OCI-LY7 (cell line): ENCODE measurements at regions not wholly inside any gene's neighbourhood (a gene's known extent, or its start where the extent isn't known, plus 50 kb on each side); places are given as distances from the start of the nearest gene placed in this dataset.

Experiments
- EZH2phosphoT487 ChIP-seq: fragments of 200-600 bp; sonication (generic); IDR thresholded peaks from 2 replicates; pipeline ENCODE4 v1.6.1; 2018; ENCODE audit warnings: low read depth, borderline replicate concordance, mild to moderate bottlenecking, mixed run types, antibody characterized with exemption, low read length, moderate library complexity, mixed read lengths
- TF ChIP-seq, protein P1 (sequence below): fragments of 200-600 bp; sonication (generic); conservative IDR thresholded peaks from 2 replicates; pipeline ENCODE4 v1.5.1; 2014; ENCODE audit warnings: mild to moderate bottlenecking, antibody characterized with exemption, low read length, moderate library complexity, mixed read lengths

DNA sequence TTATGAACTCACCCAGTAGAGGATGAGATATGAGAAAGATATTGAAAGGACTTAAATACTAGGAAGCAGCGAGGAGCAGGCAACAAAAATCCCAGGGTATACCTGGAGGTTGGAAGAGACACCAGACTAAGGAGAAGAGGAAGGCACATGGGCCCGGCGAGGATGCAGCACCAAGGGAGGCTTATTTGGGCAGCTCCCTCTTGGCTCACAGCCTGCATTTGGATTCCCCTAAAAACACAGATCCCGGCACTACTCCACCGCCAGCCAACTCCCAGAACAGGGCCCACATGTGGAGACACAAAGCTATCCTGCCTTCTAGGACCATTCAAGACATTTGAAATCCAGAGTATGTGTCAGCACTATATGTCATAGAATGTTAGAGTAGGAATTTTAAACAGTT, 199.8 kb upstream of the FBXL7 start:
- TF ChIP-seq, protein P1, sequence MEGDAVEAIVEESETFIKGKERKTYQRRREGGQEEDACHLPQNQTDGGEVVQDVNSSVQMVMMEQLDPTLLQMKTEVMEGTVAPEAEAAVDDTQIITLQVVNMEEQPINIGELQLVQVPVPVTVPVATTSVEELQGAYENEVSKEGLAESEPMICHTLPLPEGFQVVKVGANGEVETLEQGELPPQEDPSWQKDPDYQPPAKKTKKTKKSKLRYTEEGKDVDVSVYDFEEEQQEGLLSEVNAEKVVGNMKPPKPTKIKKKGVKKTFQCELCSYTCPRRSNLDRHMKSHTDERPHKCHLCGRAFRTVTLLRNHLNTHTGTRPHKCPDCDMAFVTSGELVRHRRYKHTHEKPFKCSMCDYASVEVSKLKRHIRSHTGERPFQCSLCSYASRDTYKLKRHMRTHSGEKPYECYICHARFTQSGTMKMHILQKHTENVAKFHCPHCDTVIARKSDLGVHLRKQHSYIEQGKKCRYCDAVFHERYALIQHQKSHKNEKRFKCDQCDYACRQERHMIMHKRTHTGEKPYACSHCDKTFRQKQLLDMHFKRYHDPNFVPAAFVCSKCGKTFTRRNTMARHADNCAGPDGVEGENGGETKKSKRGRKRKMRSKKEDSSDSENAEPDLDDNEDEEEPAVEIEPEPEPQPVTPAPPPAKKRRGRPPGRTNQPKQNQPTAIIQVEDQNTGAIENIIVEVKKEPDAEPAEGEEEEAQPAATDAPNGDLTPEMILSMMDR, result no peak
- TF ChIP-seq EZH2phosphoT487, result no peak
